ENCODE measurements at regions not wholly inside any gene's neighbourhood (a gene's known extent, or its start where the extent isn't known, plus 50 kb on each side); places are given as distances from the start of the nearest gene placed in this dataset.

DNA sequence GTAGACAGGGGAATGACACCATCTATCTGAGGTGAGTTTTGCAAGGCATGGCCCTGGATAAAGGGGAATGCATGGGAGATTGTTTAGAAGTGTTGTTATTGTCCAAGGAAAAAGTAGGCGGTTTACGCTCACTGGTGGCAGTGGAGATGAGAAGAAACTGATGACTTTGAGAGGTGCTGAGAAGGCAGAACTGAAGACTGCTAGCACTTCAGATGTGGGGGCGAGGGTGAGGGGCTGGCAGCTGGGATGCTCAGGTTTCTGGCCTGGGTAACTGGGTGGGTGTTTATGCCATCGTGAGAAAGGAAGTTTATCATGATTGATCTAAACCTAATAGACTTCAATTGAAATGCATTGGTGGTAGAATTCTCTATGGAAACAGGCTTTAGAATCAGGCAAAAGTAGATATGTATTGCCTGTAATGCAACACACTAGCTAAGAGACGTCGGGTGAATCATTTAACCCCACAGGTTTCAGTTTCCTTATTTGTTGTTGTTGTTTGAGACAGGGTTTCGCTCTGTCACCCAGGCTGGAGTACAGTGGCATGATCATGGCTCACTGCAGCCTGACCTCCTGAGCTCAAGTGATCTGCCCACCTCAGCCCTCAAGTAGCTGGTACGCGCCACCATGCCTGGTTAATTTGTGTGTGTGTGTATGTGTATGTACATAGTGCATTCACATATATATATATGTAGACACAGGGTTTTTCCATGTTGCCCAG lies 123.5 kb downstream of the SLC24A2 start:
- TF ChIP-seq, protein P1, sequence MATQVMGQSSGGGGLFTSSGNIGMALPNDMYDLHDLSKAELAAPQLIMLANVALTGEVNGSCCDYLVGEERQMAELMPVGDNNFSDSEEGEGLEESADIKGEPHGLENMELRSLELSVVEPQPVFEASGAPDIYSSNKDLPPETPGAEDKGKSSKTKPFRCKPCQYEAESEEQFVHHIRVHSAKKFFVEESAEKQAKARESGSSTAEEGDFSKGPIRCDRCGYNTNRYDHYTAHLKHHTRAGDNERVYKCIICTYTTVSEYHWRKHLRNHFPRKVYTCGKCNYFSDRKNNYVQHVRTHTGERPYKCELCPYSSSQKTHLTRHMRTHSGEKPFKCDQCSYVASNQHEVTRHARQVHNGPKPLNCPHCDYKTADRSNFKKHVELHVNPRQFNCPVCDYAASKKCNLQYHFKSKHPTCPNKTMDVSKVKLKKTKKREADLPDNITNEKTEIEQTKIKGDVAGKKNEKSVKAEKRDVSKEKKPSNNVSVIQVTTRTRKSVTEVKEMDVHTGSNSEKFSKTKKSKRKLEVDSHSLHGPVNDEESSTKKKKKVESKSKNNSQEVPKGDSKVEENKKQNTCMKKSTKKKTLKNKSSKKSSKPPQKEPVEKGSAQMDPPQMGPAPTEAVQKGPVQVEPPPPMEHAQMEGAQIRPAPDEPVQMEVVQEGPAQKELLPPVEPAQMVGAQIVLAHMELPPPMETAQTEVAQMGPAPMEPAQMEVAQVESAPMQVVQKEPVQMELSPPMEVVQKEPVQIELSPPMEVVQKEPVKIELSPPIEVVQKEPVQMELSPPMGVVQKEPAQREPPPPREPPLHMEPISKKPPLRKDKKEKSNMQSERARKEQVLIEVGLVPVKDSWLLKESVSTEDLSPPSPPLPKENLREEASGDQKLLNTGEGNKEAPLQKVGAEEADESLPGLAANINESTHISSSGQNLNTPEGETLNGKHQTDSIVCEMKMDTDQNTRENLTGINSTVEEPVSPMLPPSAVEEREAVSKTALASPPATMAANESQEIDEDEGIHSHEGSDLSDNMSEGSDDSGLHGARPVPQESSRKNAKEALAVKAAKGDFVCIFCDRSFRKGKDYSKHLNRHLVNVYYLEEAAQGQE (IDR thresholded peaks at IDR 0.05; ENCODE audit: insufficient read depth in 1 of 2, low read depth in 2 of 2, low read length in 2 of 2), result no peak
- TF ChIP-seq FOXP2 (optimal IDR thresholded peaks at IDR 0.05; ENCODE audit: borderline replicate concordance, extremely low read depth, extremely low read length, insufficient read depth) (no peak), TAF1 (IDR thresholded peaks at IDR 0.05; ENCODE audit: borderline replicate concordance, insufficient read depth, low read length) (no peak), SIN3A (IDR thresholded peaks at IDR 0.05; ENCODE audit: borderline replicate concordance, insufficient read depth, low read length) (no peak), POLR2AphosphoS5 (IDR thresholded peaks at IDR 0.05; ENCODE audit: low read depth, low read length) (no peak)

DNA sequence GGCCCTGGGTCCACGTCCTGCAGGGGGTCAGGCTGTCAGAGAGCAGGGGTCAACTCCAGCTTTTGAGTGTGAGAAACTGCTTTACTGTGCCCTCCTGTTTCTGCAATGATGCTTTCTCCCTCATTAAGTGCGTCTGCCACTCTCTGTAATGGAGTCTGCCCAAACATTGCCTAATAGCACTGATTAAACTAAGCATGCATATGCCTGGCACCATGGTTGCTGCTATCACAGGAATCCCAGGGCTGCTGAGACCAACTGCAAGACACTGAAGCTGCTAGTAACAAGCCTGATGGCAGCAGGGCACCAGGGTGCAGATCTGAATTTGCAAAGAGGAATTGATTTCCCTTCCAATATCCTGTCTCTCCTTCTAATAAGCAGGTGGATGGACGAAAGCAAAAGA lies 125.3 kb downstream of the SLC24A2 start:
- TF ChIP-seq, protein P1 (IDR thresholded peaks at IDR 0.05; ENCODE audit: insufficient read depth in 1 of 2, low read depth in 2 of 2, low read length in 2 of 2), result no peak
- TF ChIP-seq FOXP2 (optimal IDR thresholded peaks at IDR 0.05; ENCODE audit: borderline replicate concordance, extremely low read depth, extremely low read length, insufficient read depth) (no peak), POLR2AphosphoS5 (IDR thresholded peaks at IDR 0.05; ENCODE audit: low read depth, low read length) (no peak), TAF1 (IDR thresholded peaks at IDR 0.05; ENCODE audit: borderline replicate concordance, insufficient read depth, low read length) (no peak), SIN3A (IDR thresholded peaks at IDR 0.05; ENCODE audit: borderline replicate concordance, insufficient read depth, low read length) (no peak)

- TF ChIP-seq FOXP2 (optimal IDR thresholded peaks at IDR 0.05; ENCODE audit: borderline replicate concordance, extremely low read depth, extremely low read length, insufficient read depth) (no peak), POLR2AphosphoS5 (IDR thresholded peaks at IDR 0.05; ENCODE audit: low read depth, low read length) (no peak), TAF1 (IDR thresholded peaks at IDR 0.05; ENCODE audit: borderline replicate concordance, insufficient read depth, low read length) (no peak), SIN3A (IDR thresholded peaks at IDR 0.05; ENCODE audit: borderline replicate concordance, insufficient read depth, low read length) (no peak)
- TF ChIP-seq, protein P1 (IDR thresholded peaks at IDR 0.05; ENCODE audit: insufficient read depth in 1 of 2, low read depth in 2 of 2, low read length in 2 of 2), result no peak
These were observed 126.6 kb downstream of the SLC24A2 start for GRCh38 chr9:19662213-19662612.

DNA sequence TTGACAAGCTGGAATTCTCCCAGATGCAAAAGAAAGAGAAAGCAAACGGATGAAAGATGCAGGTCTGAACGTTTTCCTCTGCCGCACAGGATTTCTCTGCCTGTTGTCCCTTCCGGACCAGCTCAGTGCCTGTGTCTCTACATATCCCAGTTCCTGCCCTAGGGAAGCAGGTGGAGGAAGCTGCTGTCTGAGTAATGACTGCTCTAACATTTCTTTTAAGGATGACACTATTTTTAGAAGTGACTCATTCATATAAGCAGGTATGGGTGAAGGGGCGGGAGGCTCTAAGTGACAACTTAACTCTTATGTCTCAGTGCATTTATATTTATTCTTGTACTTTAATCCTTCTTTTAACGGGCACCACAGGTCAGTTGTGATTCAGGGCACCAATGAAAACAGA lies 128.8 kb downstream of the SLC24A2 start:
- TF ChIP-seq SIN3A (IDR thresholded peaks at IDR 0.05; ENCODE audit: borderline replicate concordance, insufficient read depth, low read length), result no peak
- no peak for TF ChIP-seq FOXP2 (optimal IDR thresholded peaks at IDR 0.05; ENCODE audit: borderline replicate concordance, extremely low read depth, extremely low read length, insufficient read depth)
- no peak for TF ChIP-seq POLR2AphosphoS5 (IDR thresholded peaks at IDR 0.05; ENCODE audit: low read depth, low read length)
- TF ChIP-seq, protein P1 (IDR thresholded peaks at IDR 0.05; ENCODE audit: insufficient read depth in 1 of 2, low read depth in 2 of 2, low read length in 2 of 2), result no peak
- TF ChIP-seq TAF1 (IDR thresholded peaks at IDR 0.05; ENCODE audit: borderline replicate concordance, insufficient read depth, low read length), result no peak
